Hematopoietic multipotent progenitor cell treated with erythropoietin and hydrocortisone succinate and interleukin-3 and kit ligand, for 15 days (in vitro differentiated cells): ENCODE measurements at regions not wholly inside any gene's neighbourhood (a gene's known extent, or its start where the extent isn't known, plus 50 kb on each side); places are given as distances from the start of the nearest gene placed in this dataset.
"Not testable (repeated sequence)": the region's sequence is repeated elsewhere in the genome, so short reads cannot be mapped to it uniquely, and the experiment has no call there.

Source experiments
- DNase-seq: peaks from one replicate; pipeline ENCODE4 v3.0.0-alpha.2; 2015; ENCODE audit warnings: low spot score

- DNase-seq = no peak
Observed at GRCh38 chr10:118465300-118465874, 123.3 kb upstream of the FAM204A start.

DNA sequence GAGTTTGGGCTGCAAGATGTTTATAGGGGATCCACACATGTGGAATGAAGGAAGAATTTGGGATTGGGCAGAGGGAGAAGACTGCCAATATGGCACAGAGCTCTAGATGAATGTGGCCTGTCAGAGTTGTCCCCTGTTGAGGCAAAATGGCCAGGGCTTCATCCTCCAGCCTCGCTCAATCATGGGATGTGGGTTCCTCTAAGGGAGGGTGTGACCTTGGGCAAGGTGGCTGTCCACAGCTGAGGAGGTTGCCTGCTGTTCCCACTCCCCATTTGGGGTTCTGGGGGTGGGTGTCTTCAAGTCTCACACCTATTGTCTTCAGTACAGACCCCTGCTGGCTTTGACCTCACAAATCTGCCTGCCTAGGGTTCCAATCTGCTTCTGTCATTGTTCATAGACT, 121.6 kb upstream of the FAM204A start:
- no peak for DNase-seq

DNA sequence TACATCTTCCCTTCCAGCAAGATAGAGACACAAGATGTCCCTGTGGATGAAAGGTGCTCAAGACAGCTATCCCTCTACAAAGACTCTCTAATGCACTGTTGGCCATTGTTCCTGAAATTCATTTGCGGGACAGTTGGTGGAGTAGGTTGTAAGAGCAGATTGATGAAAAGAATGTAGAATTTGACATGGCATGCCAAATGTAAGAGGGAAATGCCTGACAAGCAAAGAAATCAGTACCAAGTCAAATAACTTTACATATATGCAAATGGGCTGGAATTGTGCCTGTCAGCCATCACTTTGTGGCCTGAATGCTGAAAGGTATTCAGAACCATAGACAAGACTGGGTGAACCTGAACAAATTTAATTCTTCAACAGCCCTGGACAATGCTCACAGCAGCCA, 120.3 kb upstream of the FAM204A start:
- DNase-seq = no peak

GRCh38 chr10:118459642-118460193, 117.6 kb upstream of the FAM204A start:
- peak; percentile 35 for DNase-seq

DNA sequence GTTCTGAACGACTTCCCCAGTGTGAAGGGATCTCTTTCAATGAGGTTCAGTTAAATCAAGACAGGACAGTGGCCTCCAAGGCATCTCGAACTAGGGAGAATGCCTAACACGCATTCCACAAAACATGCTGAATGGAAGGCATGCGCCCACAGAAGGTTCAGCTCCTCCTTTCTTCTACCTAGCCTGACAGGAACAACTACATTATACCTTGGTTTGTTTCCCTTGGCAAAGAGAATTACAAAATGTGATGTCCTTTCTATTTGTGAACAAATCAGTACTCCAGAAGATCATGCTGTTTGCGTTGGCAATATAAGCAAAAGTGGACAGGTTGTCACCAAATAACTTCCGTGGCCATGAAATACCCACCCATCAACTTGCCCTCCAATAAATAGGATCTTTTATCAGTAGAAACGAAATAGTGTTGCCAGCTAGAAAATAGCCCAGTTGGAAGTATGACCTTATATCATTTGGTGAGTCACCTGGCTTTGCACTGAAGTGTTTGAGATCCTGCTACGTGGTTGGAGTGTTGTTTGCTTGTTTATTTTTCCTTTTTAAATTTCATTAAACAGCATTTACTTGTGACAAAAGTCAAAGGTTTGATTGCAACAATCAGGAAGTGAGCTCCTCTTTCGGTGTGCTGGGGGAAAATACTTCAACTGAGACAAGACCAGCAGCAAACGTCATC, 117.0 kb upstream of the FAM204A start:
- DNase-seq = no peak

DNA sequence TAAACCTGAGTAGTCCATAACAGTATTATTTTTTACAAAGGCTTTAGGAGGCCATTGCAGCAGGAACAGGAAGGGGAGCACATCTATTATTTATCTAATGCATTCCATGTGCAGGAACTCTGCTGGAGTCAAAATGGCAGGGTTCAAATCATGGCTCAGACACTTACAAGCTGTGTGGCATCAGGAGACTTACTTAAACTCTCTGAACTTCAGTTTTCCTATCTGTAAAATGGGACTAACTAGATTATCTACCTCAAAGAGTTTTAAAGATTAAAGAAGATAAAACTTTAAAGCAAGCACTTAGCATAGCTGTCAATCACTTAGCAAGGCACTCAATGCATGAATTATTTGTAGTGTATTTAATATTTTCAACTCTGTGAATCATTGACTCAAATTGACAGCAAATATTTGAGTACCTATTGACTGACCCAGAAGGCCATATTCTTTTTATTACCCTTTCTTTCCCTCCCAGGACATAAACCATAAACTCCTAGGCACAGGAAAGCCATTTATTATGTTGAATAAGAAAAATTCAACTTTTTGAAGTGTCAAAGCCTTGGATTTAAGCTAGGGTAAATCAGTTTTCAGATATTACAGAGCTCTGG, 115.8 kb upstream of the FAM204A start:
- DNase-seq = no peak

DNA sequence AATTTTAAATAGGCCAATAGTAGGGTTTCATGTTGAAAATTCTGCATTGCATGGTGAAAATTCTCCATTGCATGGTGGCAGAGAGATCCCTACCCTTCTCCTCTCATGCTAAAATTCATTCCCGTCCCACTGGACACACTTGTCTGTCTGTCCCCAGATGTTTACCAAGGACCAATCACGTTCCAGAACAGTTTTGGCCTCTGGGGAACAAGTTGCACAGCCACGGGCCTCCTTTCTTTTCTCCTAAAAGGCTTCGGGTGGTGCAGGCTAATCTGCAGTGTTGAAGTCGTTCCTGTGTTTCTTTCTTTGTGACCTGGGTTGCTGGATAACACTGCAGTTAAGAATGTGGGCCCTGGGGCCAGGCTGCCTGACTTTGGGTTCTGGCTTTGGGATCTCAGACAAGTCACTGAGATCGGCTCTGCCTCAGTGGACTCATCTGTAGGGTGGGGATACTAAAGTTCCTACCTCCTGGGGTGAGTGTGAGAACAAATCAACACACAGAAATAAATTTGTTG, 113.1 kb upstream of the FAM204A start:
- DNase-seq = no peak

- no peak for DNase-seq
Observed at GRCh38 chr10:118454211-118454610, 112.1 kb upstream of the FAM204A start.

- no peak for DNase-seq
Observed at GRCh38 chr10:118452098-118452497, 110.0 kb upstream of the FAM204A start.

- DNase-seq = no peak
Observed at GRCh38 chr10:118449521-118449920, 107.4 kb upstream of the FAM204A start.

DNA sequence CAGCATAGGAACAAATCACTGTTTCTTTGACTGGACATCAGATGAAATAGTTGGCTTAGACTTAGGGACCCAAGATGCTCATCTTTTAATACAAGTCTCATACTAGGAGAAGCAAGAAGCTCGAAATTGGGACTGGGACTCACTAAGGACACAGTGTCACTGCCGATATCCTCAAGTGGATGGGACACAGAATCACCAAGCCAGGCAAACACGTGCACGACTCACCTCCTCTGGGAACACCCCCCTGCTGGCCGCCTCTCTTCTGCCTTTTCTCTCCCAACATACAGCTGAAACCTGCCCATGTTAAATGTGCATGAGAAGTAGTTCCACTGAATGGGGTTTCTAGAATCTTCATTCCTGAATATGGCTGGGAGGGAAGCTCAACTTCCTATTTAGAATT, 106.6 kb upstream of the FAM204A start:
- DNase-seq = no peak

DNA sequence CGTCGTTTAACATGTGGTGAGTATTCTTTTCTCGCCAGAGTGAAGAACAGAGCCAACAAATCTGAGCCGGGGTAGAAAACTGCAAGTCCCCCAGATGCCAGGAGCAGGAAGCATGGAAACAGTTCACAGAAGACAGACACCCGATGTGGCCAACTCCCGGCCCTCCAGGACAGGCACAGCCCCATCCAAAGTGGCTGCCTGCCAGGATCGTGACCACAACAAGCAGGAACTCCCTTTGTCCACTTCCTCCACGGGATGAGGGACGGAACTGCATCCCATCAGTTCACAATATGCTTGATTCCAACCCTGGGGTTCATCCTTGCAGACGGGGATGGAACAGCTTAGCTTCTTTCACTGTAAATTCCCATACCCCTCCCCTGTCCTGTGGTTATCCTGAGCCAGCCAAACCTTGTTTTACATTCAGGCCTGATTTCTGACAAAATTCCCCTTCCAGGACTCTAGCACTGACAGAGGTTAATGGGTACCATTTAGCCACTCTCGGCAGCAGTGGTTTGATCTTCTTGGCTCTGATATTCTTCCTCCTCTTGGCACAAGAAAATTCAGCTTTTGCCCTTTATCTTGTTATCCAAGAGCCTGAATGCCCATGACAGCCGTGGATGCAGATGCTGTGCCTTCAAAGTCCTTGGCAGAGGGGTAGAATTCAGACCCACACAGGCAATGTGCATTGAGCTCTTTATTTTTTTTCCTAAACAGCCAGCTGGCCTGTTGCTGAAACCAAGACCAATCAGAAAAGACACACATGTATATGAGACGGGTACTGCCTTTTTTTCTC, 105.5 kb upstream of the FAM204A start:
- no peak for DNase-seq

- DNase-seq = no peak
Observed at GRCh38 chr10:118445535-118445934, 103.4 kb upstream of the FAM204A start.

GRCh38 chr10:118444069-118444468, 101.9 kb upstream of the FAM204A start:
- DNase-seq = no peak

DNA sequence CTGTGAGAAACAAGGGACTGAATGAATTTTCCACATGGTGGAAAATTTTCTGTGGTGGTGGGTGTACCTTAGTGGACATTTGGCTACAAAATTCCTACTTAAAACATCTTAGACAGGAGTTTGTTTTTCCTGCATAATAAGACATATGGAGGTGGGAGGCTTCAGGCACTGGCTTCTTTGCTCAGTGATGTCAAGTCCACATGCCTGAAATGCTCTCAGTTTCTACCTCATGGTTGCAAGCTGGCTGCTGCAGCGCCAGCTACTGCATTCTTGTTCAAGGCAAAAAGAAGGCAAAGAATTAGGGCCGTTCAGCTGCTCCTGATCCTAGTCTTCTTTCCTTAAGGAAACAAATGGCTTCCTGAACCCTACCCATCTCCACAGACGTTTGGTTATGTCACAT, 99.9 kb upstream of the FAM204A start:
- no peak for DNase-seq

GRCh38 chr10:118439824-118440223, 97.7 kb upstream of the FAM204A start:
- DNase-seq = no peak

DNA sequence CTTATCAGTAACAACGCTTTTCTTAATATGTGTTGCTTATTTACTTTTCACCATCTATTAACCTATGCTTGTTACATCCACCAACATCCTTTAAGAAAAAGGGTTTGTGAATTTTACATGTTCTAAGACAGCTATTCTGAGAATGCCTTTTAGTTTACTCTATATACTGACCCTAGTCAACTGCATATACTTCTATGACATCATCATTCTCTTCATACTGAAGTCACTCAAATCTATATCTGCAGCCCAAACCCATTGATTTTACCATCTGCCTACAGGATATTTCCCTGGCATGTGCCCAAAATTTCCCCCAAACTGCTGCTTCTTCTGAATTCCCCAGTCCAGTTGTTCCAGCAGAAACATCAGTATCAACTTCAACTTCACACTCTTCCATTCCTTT, 94.6 kb upstream of the FAM204A start:
- no peak for DNase-seq

- DNase-seq = no peak
Observed at GRCh38 chr10:118430190-118430589, 88.1 kb upstream of the FAM204A start.

DNA sequence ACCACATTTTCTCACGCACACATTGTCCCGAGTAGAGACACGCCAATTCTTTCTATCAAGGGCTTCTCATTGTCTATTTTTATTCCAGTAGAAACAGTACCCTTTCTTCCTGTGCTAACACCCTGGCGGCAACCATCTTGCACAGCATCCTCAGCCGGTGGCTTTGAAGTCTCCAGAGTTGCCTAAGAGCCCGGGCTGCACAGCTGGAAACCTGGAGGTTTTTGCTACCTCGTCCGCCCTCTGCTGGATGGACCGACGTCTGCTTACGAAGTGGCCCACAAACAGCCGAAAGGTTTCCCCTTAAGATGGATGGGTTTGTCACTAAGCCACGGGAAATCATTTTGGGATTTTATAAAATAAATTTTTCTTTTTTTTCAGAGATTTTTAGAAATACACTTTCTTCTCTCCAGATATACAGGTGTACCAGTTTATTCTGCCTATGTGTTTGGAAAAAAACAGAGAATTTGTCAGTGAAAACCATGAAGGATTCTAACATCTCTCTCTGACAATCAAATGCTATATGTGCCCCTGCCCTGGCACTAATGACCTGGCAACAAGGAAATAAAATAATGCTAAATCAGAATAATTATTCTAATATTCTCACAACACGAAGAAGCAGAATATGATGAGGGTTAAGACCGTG, 81.8 kb upstream of the FAM204A start:
- peak; percentile 15 for DNase-seq

- DNase-seq = no peak
Observed at GRCh38 chr10:118422241-118422640, 80.1 kb upstream of the FAM204A start.

DNA sequence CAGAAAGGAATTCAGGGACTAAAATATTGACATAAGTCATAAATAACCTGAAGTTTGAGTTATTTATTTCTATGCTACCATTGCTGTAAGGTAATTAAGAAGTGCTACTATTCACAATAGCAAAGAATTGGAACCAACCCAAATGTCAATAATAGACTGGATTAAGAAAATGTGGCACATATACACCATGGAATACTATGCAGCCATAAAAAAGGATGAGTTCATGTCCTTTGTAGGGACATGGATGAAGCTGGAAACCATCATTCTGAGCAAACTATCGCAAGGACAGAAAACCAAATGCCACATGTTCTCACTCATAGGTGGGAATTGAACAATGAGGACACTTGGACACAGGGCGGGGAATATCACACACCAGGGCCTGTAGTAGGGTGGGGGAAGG, 77.9 kb upstream of the FAM204A start:
- DNase-seq = not testable (repeated sequence)

DNA sequence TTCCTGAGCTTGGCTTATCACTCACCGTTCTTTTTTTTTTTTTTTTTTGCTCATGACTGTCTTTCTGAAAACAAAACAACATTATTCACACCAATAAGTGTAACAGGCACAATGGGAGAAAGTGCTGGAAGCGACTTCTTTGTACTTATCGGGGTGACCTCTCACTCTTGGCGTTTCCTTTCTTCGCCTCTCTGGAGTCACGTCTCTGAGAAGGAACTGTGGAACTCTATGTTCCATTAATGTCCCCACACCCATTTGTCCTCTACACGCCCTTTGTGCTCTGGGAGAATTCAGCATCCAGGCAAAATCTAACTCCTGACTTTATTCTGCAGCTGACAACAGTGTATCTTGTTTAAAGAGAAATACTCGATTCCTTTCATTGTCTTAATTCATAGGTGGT, 70.8 kb upstream of the FAM204A start:
- no peak for DNase-seq
